Vagina (tissue), 2 donors: ENCODE measurements at regions not wholly inside any gene's neighbourhood (a gene's known extent, or its start where the extent isn't known, plus 50 kb on each side); places are given as distances from the start of the nearest gene placed in this dataset.

ENCODE experiments used
- DNase-seq, 2 donors: peaks; one replicate each; pipeline ENCODE4 v3.0.0-alpha.2; 2017; ENCODE audit errors: extremely low spot score in 2 of 2
- H3K27ac ChIP-seq: fragments of 200-600 bp; sonication (generic); one replicate; pipeline ENCODE4 v1.5.1; 2019
- H3K27me3 ChIP-seq: fragments of 200-600 bp; sonication (generic); one replicate; pipeline ENCODE4 v1.5.1; 2019
- H3K36me3 ChIP-seq, 2 donors: fragments of 200-600 bp; sonication (generic); one replicate each; pipeline ENCODE4 v1.5.1; 2017 to 2019
- H3K4me1 ChIP-seq: fragments of 200-600 bp; sonication (generic); one replicate; pipeline ENCODE4 v1.5.1; 2019
- H3K4me3 ChIP-seq, 2 donors: fragments of 200-600 bp; sonication (generic); 1 replicate in 1 of 2; 2 replicates in 1 of 2; pipeline ENCODE4 v1.5.1; 2016 to 2019
- H3K9me3 ChIP-seq: fragments of 200-600 bp; sonication (generic); one replicate; pipeline ENCODE4 v1.5.1; 2019
- POLR2A ChIP-seq, 2 donors: fragments of 450-650 bp; IDR thresholded peaks; one replicate each; pipeline ENCODE4 v1.6.1; 2017; ENCODE audit warnings: antibody characterized with exemption in 2 of 2, mild to moderate bottlenecking in 2 of 2, moderate library complexity in 2 of 2
- POLR2AphosphoS5 ChIP-seq, 2 donors: sonication (generic); formaldehyde crosslinking; IDR thresholded peaks; one replicate each; pipeline ENCODE4 v1.9.0; 2017; ENCODE audit warnings: antibody characterized with exemption in 2 of 2, mild to moderate bottlenecking in 2 of 2, low read depth in 1 of 2; ENCODE audit not compliant: insufficient read depth in 1 of 2
- intact Hi-C: fragments of 100-400 bp; cut with DNase I; formaldehyde crosslinking; loops from one replicate; pipeline ENCODE4 v1.15.1; 2023
- TF ChIP-seq, protein P1 (sequence below), 3 experiments: fragments of 450-650 bp in 2 of 3; fragments of 200-600 bp in 1 of 3; sonication (generic) in 1 of 3; IDR thresholded peaks; one replicate each; pipeline ENCODE4 v1.5.1; 2017 to 2019; ENCODE audit warnings: antibody characterized with exemption in 3 of 3, mild to moderate bottlenecking in 2 of 3, moderate library complexity in 2 of 3

DNA sequence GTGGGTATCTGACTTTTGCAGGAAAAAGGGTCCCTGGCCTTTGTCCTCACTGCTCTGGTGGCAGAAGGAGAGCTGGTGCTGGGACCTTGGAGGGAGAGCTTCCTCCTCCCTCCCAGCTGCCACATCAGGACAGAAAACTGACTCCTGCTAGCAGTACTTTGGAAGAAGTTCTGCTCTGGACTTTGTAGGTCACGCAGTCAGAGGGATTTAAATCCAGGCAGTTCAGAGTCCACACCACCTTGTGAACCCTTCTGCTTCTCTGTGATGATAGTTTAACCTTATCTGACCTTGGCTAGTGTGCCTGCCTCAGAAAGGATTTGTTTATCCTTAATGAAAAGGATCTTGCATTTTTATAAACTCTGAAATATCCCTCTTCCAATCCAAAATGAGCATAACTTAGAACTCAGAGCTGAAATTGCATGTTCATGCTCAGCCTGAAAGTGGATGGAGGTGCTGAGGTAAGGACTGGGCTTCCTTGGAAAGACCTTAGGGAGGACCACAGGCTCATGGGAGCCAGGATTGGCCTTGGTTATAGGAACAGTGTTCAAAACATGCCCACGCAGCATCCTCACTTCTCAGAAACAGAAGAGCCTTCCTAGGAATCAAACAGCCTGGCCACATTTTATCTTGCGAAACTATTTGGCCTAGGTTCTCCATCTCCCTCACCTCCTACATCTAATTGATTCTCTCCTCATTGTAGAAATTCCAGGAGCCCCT lies 123.9 kb upstream of the SASH1 start:
- Histone ChIP-seq H3K36me3 (no peaks in the 10 kb centered on the region), H3K9me3 (no peaks in the 10 kb centered on the region), H3K4me3 (no peak overlapping the region), H3K27me3 (no peaks in the 10 kb centered on the region), H3K4me1 (no peaks in the 10 kb centered on the region), H3K27ac (no peak overlapping the region)
- no peak for DNase-seq
- no peak for TF ChIP-seq POLR2A (IDR thresholded peaks at IDR 0.05)
- TF ChIP-seq POLR2AphosphoS5 (IDR thresholded peaks at IDR 0.05; ENCODE audit: insufficient read depth in 1 of 2, low read depth in 1 of 2), result no peak
- TF ChIP-seq, protein P1, sequence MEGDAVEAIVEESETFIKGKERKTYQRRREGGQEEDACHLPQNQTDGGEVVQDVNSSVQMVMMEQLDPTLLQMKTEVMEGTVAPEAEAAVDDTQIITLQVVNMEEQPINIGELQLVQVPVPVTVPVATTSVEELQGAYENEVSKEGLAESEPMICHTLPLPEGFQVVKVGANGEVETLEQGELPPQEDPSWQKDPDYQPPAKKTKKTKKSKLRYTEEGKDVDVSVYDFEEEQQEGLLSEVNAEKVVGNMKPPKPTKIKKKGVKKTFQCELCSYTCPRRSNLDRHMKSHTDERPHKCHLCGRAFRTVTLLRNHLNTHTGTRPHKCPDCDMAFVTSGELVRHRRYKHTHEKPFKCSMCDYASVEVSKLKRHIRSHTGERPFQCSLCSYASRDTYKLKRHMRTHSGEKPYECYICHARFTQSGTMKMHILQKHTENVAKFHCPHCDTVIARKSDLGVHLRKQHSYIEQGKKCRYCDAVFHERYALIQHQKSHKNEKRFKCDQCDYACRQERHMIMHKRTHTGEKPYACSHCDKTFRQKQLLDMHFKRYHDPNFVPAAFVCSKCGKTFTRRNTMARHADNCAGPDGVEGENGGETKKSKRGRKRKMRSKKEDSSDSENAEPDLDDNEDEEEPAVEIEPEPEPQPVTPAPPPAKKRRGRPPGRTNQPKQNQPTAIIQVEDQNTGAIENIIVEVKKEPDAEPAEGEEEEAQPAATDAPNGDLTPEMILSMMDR (IDR thresholded peaks at IDR 0.05), result no peak
- intact Hi-C loops, result no loop called here

DNA sequence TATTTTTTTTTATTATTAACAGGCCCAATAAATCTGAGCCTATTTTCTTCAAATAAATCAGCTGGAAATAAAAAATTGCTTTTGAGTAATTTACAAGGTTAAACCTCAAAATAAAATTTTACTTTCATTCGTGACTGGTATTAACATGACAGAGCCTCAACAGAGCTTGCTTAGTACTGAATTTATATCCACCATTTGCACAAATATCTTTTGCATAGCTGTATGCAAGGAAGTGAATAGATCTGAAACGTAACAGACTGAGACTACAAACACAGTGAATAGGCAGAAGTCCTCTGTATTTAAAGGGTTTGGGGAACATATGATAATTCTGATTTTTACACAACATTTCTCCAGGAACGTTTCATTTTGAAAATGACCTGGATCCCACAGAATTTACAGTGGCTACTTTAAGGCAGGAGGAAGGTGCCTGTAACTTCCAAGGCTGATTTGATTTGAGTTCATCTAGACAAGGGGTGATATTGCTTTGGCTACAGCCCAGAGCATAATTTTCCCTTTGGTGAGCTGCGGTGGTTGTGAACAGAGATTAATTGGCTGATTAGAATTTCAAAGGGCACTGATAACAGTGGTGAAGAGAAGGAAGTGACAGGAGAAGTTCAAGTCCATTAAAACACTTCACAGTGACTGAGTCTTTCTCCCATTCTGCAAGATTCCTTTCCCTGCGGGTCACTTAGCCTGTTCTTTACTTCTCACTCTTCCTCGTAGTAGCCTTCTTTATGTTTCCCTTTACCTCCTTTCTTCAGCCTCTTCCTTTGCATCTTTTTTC lies 121.2 kb upstream of the SASH1 start:
- H3K27me3 ChIP-seq, result no peaks in the 10 kb centered on the region
- no peak for TF ChIP-seq POLR2AphosphoS5 (IDR thresholded peaks at IDR 0.05; ENCODE audit: insufficient read depth in 1 of 2, low read depth in 1 of 2)
- no peak for TF ChIP-seq POLR2A (IDR thresholded peaks at IDR 0.05)
- TF ChIP-seq, protein P1 (IDR thresholded peaks at IDR 0.05), result no peak
- no peaks in the 10 kb centered on the region for H3K4me1 ChIP-seq
- H3K9me3 ChIP-seq, result no peaks in the 10 kb centered on the region
- H3K4me3 ChIP-seq, result no peak overlapping the region
- no peaks in the 10 kb centered on the region for H3K36me3 ChIP-seq
- DNase-seq, result no peak
- no peak overlapping the region for H3K27ac ChIP-seq
- intact Hi-C loops, result no loop called here

DNA sequence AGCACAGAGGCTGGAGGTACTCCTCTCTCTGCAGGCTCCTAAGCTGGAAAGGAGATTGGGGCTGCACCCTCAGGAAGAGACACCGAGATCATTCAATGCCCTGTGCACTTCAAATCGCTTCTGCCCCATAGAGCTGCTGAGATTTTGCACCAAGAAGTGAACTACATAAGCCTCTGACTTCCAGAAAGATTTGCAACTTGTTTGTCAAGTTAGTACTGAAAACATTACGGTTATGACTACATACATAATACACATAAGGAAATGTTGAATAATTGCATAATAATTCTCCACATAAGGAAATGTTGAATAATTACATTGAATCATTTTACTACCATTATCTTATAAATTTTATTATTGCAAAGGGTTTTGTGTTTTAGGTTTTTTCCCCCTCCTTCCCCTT lies 120.3 kb upstream of the SASH1 start:
- no peak overlapping the region for H3K4me3 ChIP-seq
- no peak for TF ChIP-seq POLR2A (IDR thresholded peaks at IDR 0.05)
- TF ChIP-seq POLR2AphosphoS5 (IDR thresholded peaks at IDR 0.05; ENCODE audit: insufficient read depth in 1 of 2, low read depth in 1 of 2), result no peak
- TF ChIP-seq, protein P1 (IDR thresholded peaks at IDR 0.05), result no peak
- no peak for DNase-seq
- H3K27me3 ChIP-seq, result no peaks in the 10 kb centered on the region
- H3K9me3 ChIP-seq, result no peaks in the 10 kb centered on the region
- no peak overlapping the region for H3K27ac ChIP-seq
- intact Hi-C loops, result no loop called here
- H3K4me1 ChIP-seq, result no peaks in the 10 kb centered on the region
- no peaks in the 10 kb centered on the region for H3K36me3 ChIP-seq

DNA sequence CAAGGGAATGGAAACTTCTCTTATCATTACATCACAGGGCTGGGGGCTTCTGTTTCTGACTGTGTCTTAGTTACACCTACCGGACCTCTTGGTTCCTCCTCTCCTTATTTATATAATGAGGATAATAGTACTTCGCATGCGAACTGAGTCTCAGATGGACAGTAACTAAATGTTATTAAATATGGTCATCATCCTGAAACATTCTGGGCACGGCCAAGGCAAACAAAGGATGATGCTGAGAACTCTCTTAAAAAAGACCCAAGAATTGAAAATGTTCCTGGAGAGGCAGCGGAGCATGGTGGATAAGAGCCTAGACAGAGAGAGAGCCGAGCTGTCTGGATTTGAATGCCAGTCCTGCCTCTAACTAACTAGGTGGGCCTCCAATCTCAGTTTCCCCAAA lies 119.8 kb upstream of the SASH1 start:
- no peaks in the 10 kb centered on the region for H3K27me3 ChIP-seq
- no peaks in the 10 kb centered on the region for H3K9me3 ChIP-seq
- H3K27ac ChIP-seq, result no peak overlapping the region
- no peak overlapping the region for H3K4me3 ChIP-seq
- H3K4me1 ChIP-seq, result no peaks in the 10 kb centered on the region
- no peak for DNase-seq
- H3K36me3 ChIP-seq, result no peaks in the 10 kb centered on the region
- TF ChIP-seq POLR2AphosphoS5 (IDR thresholded peaks at IDR 0.05; ENCODE audit: insufficient read depth in 1 of 2, low read depth in 1 of 2), result no peak
- no peak for TF ChIP-seq POLR2A (IDR thresholded peaks at IDR 0.05)
- TF ChIP-seq, protein P1 (IDR thresholded peaks at IDR 0.05), result no peak
- intact Hi-C loops, result no loop called here

DNA sequence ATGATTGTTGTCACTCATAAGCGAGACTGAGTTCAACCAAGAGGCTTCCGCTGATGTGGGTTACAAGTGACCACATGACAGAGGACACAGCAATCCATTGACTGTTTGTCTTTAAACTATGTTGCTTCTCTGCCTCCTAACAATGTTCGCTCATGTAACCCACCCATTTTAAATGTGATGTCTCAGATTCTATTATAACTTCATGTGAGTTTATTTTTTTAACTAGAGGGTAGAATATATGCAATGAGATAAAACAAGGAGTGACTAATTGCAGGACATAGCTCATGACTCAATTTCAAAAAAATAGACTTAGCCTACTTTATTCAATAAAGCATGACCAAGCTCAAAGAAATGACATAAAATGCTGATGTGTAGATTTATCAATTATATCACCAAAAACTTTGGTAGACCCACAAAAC lies 119.2 kb upstream of the SASH1 start:
- Histone ChIP-seq H3K9me3 (no peaks in the 10 kb centered on the region), H3K4me1 (no peaks in the 10 kb centered on the region), H3K27me3 (no peaks in the 10 kb centered on the region), H3K36me3 (no peaks in the 10 kb centered on the region), H3K27ac (no peak overlapping the region), H3K4me3 (no peak overlapping the region)
- intact Hi-C loops, result no loop called here
- TF ChIP-seq POLR2AphosphoS5 (IDR thresholded peaks at IDR 0.05; ENCODE audit: insufficient read depth in 1 of 2, low read depth in 1 of 2) (no peak), POLR2A (IDR thresholded peaks at IDR 0.05) (no peak)
- TF ChIP-seq, protein P1 (IDR thresholded peaks at IDR 0.05), result no peak
- no peak for DNase-seq
